ENCODE measurements at regions not wholly inside any gene's neighbourhood (a gene's known extent, or its start where the extent isn't known, plus 50 kb on each side); places are given as distances from the start of the nearest gene placed in this dataset.
"Not testable (repeated sequence)": the region's sequence is repeated elsewhere in the genome, so short reads cannot be mapped to it uniquely, and the experiment has no call there.

- DNase-seq, result no peak
- no peak overlapping the region for H3K4me3 ChIP-seq
- H3K27me3 ChIP-seq, result no peaks in the 10 kb centered on the region
- no peaks in the 10 kb centered on the region for H3K9me3 ChIP-seq
- peaks cover 5% of the 10 kb centered on the region for H3K36me3 ChIP-seq
Measured at GRCh38 chr9:758146-758545, 83.4 kb upstream of the DMRT1 start.

- Histone ChIP-seq H3K4me3 (no peak overlapping the region), H3K27me3 (no peaks in the 10 kb centered on the region), H3K36me3 (no peaks in the 10 kb centered on the region), H3K9me3 (no peaks in the 10 kb centered on the region)
- no peak for DNase-seq
Measured at GRCh38 chr9:759541-759940, 82.0 kb upstream of the DMRT1 start.

- Histone ChIP-seq H3K9me3 (no peaks in the 10 kb centered on the region), H3K36me3 (no peaks in the 10 kb centered on the region), H3K4me3 (no peak overlapping the region), H3K27me3 (no peaks in the 10 kb centered on the region)
- no peak for DNase-seq
Measured at GRCh38 chr9:759983-760736, 81.3 kb upstream of the DMRT1 start.

- Histone ChIP-seq H3K27me3 (no peaks in the 10 kb centered on the region), H3K4me3 (no peak overlapping the region), H3K36me3 (no peaks in the 10 kb centered on the region), H3K9me3 (no peaks in the 10 kb centered on the region)
- DNase-seq, result no peak
Measured at GRCh38 chr9:761176-761792, 80.2 kb upstream of the DMRT1 start.

GRCh38 chr9:761793-762560, 79.5 kb upstream of the DMRT1 start:
- H3K27me3 ChIP-seq, result no peaks in the 10 kb centered on the region
- no peak overlapping the region for H3K4me3 ChIP-seq
- no peak for DNase-seq
- H3K36me3 ChIP-seq, result no peaks in the 10 kb centered on the region
- no peaks in the 10 kb centered on the region; the same call in 1 of the 2 replicates for H3K9me3 ChIP-seq

- H3K27me3 ChIP-seq, result no peaks in the 10 kb centered on the region
- no peaks in the 10 kb centered on the region; the same call in 1 of the 2 replicates for H3K9me3 ChIP-seq
- no peaks in the 10 kb centered on the region for H3K36me3 ChIP-seq
- no peak for DNase-seq
- peak overlapping the region; percentile 7; the same call in 1 of the 2 replicates for H3K4me3 ChIP-seq
Measured at GRCh38 chr9:763692-764091, 77.8 kb upstream of the DMRT1 start.

- peak; percentile 79 for DNase-seq
- no peaks in the 10 kb centered on the region for H3K27me3 ChIP-seq
- no peaks in the 10 kb centered on the region for H3K36me3 ChIP-seq
- no peaks in the 10 kb centered on the region; the same call in 1 of the 2 replicates for H3K9me3 ChIP-seq
- peak overlapping the region; percentile 7; the same call in 1 of the 2 replicates for H3K4me3 ChIP-seq
Measured at GRCh38 chr9:764105-764524, 77.4 kb upstream of the DMRT1 start.

GRCh38 chr9:764986-765385, 76.5 kb upstream of the DMRT1 start:
- DNase-seq, result no peak
- H3K27me3 ChIP-seq, result no peaks in the 10 kb centered on the region

GRCh38 chr9:767061-767561, 74.4 kb upstream of the DMRT1 start:
- H3K36me3 ChIP-seq, H3K9me3 ChIP-seq, DNase-seq, H3K4me3 ChIP-seq, H3K27me3 ChIP-seq: not testable (repeated sequence)

More at GRCh38 chr9:764986-765385, 76.5 kb upstream of the DMRT1 start:
- no peaks in the 10 kb centered on the region; the same call in 1 of the 2 replicates for H3K9me3 ChIP-seq
- no peak overlapping the region for H3K4me3 ChIP-seq
- H3K36me3 ChIP-seq, result no peaks in the 10 kb centered on the region

- DNase-seq, result no peak
- no peaks in the 10 kb centered on the region for H3K27me3 ChIP-seq
- H3K4me3 ChIP-seq, result no peak overlapping the region
- H3K9me3 ChIP-seq, result peaks cover 13% of the 10 kb centered on the region
- H3K36me3 ChIP-seq, result no peaks in the 10 kb centered on the region
Measured at GRCh38 chr9:776086-776485, 65.4 kb upstream of the DMRT1 start.

- DNase-seq, result no peak
- no peaks in the 10 kb centered on the region for H3K36me3 ChIP-seq
- H3K27me3 ChIP-seq, result no peaks in the 10 kb centered on the region
- H3K4me3 ChIP-seq, result no peak overlapping the region
- H3K9me3 ChIP-seq, result peaks cover 13% of the 10 kb centered on the region
Measured at GRCh38 chr9:777978-778377, 63.5 kb upstream of the DMRT1 start.

- Histone ChIP-seq H3K9me3 (0 out of 2 replicates have a peak, but pooled peaks cover under 1% of the 10 kb centered on the region), H3K27me3 (no peaks in the 10 kb centered on the region), H3K36me3 (no peaks in the 10 kb centered on the region), H3K4me3 (no peak overlapping the region)
- no peak for DNase-seq
Measured at GRCh38 chr9:784202-784601, 57.3 kb upstream of the DMRT1 start.

- Histone ChIP-seq H3K9me3 (no peaks in the 10 kb centered on the region), H3K27me3 (no peaks in the 10 kb centered on the region), H3K4me3 (no peak overlapping the region), H3K36me3 (no peaks in the 10 kb centered on the region)
- DNase-seq, result no peak
Measured at GRCh38 chr9:784916-785315, 56.6 kb upstream of the DMRT1 start.

- Histone ChIP-seq H3K4me3 (no peak overlapping the region), H3K27me3 (no peaks in the 10 kb centered on the region), H3K36me3 (no peaks in the 10 kb centered on the region), H3K9me3 (no peaks in the 10 kb centered on the region)
- no peak for DNase-seq
Measured at GRCh38 chr9:785997-786396, 55.5 kb upstream of the DMRT1 start.

- Histone ChIP-seq H3K36me3 (no peaks in the 10 kb centered on the region), H3K9me3 (no peaks in the 10 kb centered on the region), H3K4me3 (no peak overlapping the region), H3K27me3 (no peaks in the 10 kb centered on the region)
- DNase-seq, result no peak
Measured at GRCh38 chr9:786405-786804, 55.1 kb upstream of the DMRT1 start.

- no peak overlapping the region for H3K4me3 ChIP-seq
- no peaks in the 10 kb centered on the region for H3K36me3 ChIP-seq
- no peaks in the 10 kb centered on the region for H3K27me3 ChIP-seq
- no peak for DNase-seq
- no peaks in the 10 kb centered on the region for H3K9me3 ChIP-seq
Measured at GRCh38 chr9:788777-789176, 52.7 kb upstream of the DMRT1 start.
